ENCODE measurements at regions not wholly inside any gene's neighbourhood (a gene's known extent, or its start where the extent isn't known, plus 50 kb on each side); places are given as distances from the start of the nearest gene placed in this dataset.

GRCh38 chr9:95605101-95605500 lies 88.3 kb upstream of the PTCH1 start:
- ChIA-PET CTCF (interaction anchor here (0.7 to 1.1 kb wide), 2 partner anchors 11 to 264 kb away, joined by 4 read pairs; no protein-coding TSS in a partner anchor), POLR2A (interaction anchor here (0.9 kb wide), 1 partner anchor 96 kb away, joined by 3 read pairs; no protein-coding TSS in a partner anchor)
- TF ChIP-seq ZNF425 (CRISPR knock-in tag; conservative IDR thresholded peaks at IDR 0.05), result no peak
- peak; percentile 96 for TF ChIP-seq TEAD4 (CRISPR knock-in tag; IDR thresholded peaks at IDR 0.05)
- TF ChIP-seq TEAD1 (CRISPR knock-in tag; IDR thresholded peaks at IDR 0.05), result peak; percentile 97; the same call in 1 of the 2 replicates
- H3K4me3 Mint-ChIP-seq, result no peak overlapping the region
- DNase-seq (ENCODE audit: low spot score) (peak; percentile 50), ATAC-seq (peak; percentile 93)
- H3K9me3 Mint-ChIP-seq, result no peaks in the 10 kb centered on the region
- no peaks in the 10 kb centered on the region for H3K36me3 Mint-ChIP-seq
- H3K27me3 Mint-ChIP-seq (ENCODE audit: low read depth), result peaks cover 2% of the 10 kb centered on the region; the same call in 1 of the 2 replicates
- peaks cover 19% of the 10 kb centered on the region for H3K4me1 Mint-ChIP-seq
- no peak overlapping the region for H3K27ac Mint-ChIP-seq

- POLR2A ChIA-PET, result no interaction called here
- no peaks in the 10 kb centered on the region for H3K36me3 Mint-ChIP-seq
- no peak overlapping the region for H3K4me3 Mint-ChIP-seq
- DNase-seq (ENCODE audit: low spot score) (no peak), ATAC-seq (no peak)
- CTCF ChIA-PET, result no interaction called here
- no peak overlapping the region for H3K27ac Mint-ChIP-seq
- no peak for TF ChIP-seq PRRX2 (CRISPR knock-in tag; IDR thresholded peaks at IDR 0.05)
- no peak for TF ChIP-seq TEAD1 (CRISPR knock-in tag; IDR thresholded peaks at IDR 0.05)
- TF ChIP-seq CDX4 (CRISPR knock-in tag; IDR thresholded peaks at IDR 0.05; ENCODE audit: borderline replicate concordance), result no peak
- no peak for TF ChIP-seq NR2C2 (CRISPR knock-in tag; IDR thresholded peaks at IDR 0.05)
- TF ChIP-seq NR1H2 (CRISPR knock-in tag; IDR thresholded peaks at IDR 0.05), result no peak
- TF ChIP-seq ZBTB43 (CRISPR knock-in tag; IDR thresholded peaks at IDR 0.05), result no peak
- no peak for TF ChIP-seq MXD4 (CRISPR knock-in tag; IDR thresholded peaks at IDR 0.05; ENCODE audit: borderline replicate concordance)
- no peak for TF ChIP-seq FOXP1 (CRISPR knock-in tag; IDR thresholded peaks at IDR 0.05; ENCODE audit: borderline replicate concordance)
- no peak for TF ChIP-seq ATF3 (CRISPR knock-in tag; conservative IDR thresholded peaks at IDR 0.05)
- no peak for TF ChIP-seq ZNF532 (CRISPR knock-in tag; IDR thresholded peaks at IDR 0.05; ENCODE audit: borderline replicate concordance)
- TF ChIP-seq IRF2 (CRISPR knock-in tag; IDR thresholded peaks at IDR 0.05; ENCODE audit: borderline replicate concordance, low read depth), result no peak
- TF ChIP-seq ZNF671 (CRISPR knock-in tag; IDR thresholded peaks at IDR 0.05), result no peak
- TF ChIP-seq ERG (CRISPR knock-in tag; IDR thresholded peaks at IDR 0.05), result no peak
- TF ChIP-seq PRDM15 (CRISPR knock-in tag; IDR thresholded peaks at IDR 0.05), result no peak
- TF ChIP-seq ZNF416 (CRISPR knock-in tag; IDR thresholded peaks at IDR 0.05), result no peak
- TF ChIP-seq HMGXB4 (CRISPR knock-in tag; IDR thresholded peaks at IDR 0.05), result no peak
- no peaks in the 10 kb centered on the region for H3K27me3 Mint-ChIP-seq (ENCODE audit: low read depth)
- no peaks in the 10 kb centered on the region for H3K4me1 Mint-ChIP-seq
- no peaks in the 10 kb centered on the region for H3K9me3 Mint-ChIP-seq
These were observed 81.5 kb upstream of the PTCH1 start for GRCh38 chr9:95598236-95598635.

Measured in WTC11 (cell line).